Activated naive CD8-positive, alpha-beta T cell treated with anti-CD3 and anti-CD28 coated beads for 36 hours (primary cell): ENCODE measurements at regions not wholly inside any gene's neighbourhood (a gene's known extent, or its start where the extent isn't known, plus 50 kb on each side); places are given as distances from the start of the nearest gene placed in this dataset.

ENCODE experiments used
- DNase-seq: peaks from one replicate; pipeline ENCODE4 v3.0.0; 2021
- H3K27ac Mint-ChIP-seq: one replicate; pipeline ENCODE4 v1.8.0; 2022; ENCODE audit warnings: mild to moderate bottlenecking, moderate library complexity, mixed read lengths
- H3K27me3 Mint-ChIP-seq: one replicate; pipeline ENCODE4 v1.8.0; 2022; ENCODE audit warnings: mild to moderate bottlenecking, mixed read lengths
- H3K36me3 Mint-ChIP-seq: one replicate; pipeline ENCODE4 v1.8.0; 2021; ENCODE audit warnings: mild to moderate bottlenecking, mixed read lengths
- H3K4me1 Mint-ChIP-seq: one replicate; pipeline ENCODE4 v1.8.0; 2021; ENCODE audit warnings: mixed read lengths
- H3K4me3 Mint-ChIP-seq: one replicate; pipeline ENCODE4 v1.8.0; 2022; ENCODE audit warnings: mild to moderate bottlenecking, moderate library complexity, mixed read lengths
- H3K9me3 Mint-ChIP-seq: one replicate; pipeline ENCODE4 v1.8.0; 2022; ENCODE audit warnings: mixed read lengths

DNA sequence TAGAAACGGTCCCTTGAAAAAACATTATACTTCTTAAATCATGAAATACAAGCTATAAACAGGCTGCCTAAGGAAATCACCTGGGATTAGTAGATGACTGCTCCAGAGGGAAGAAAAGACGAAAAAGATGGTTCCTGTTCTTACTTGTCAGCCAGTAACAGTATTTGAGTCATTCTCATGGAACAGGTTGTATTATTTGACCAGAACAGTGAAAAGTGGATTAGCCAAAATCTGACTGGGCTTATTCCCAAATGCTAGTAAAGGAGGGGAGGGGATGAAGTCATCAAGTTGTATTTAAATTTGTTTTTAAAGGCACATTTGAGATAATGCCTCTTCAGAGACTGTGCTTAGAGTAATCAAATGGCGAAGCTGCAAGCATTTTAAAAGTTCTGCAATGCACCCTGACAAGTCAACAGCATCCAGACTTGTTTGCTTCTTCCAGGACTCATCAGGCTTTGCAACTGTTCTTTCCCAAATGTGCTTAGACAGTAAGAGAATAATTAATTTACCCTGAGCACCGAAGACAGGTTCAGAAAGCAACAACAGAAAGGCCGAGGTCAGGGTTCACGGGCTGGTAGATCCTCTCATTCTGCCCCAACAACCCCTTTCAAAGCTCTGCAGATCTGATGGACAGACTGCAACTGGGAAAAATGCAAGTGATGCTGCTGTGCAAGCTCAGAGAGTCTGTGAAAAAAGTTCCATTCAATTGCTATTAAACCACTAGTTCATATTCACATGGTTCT, 800.6 kb downstream of the KCTD16 start:
- H3K4me3 Mint-ChIP-seq, result no peak overlapping the region
- H3K4me1 Mint-ChIP-seq, result no peaks in the 10 kb centered on the region
- H3K27ac Mint-ChIP-seq, result no peak overlapping the region
- peaks cover 1% of the 10 kb centered on the region for H3K36me3 Mint-ChIP-seq
- peaks cover 7% of the 10 kb centered on the region for H3K9me3 Mint-ChIP-seq
- H3K27me3 Mint-ChIP-seq, result no peaks in the 10 kb centered on the region
- no peak for DNase-seq

DNA sequence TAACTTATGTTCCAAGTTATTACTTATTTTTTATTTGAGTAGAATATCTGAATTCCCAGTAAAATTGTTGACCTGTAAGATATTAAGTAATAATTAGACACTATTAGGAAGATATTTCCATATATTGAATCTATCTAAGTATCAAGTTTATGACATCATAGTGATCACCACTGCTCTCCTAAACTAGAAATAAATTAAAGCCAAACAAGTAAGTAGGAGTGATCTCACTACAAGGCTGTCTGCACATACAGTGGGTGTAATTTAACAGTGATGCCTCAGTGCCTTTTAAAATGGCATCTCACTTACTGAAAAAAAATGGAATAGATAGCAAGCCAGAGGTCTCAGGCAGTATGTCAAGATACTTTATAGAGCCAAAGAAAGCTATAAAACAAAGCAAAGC, 789.6 kb downstream of the KCTD16 start:
- no peaks in the 10 kb centered on the region for H3K4me1 Mint-ChIP-seq
- no peak overlapping the region for H3K4me3 Mint-ChIP-seq
- no peaks in the 10 kb centered on the region for H3K27me3 Mint-ChIP-seq
- no peaks in the 10 kb centered on the region for H3K36me3 Mint-ChIP-seq
- H3K9me3 Mint-ChIP-seq, result no peaks in the 10 kb centered on the region
- no peak for DNase-seq
- no peak overlapping the region for H3K27ac Mint-ChIP-seq

DNA sequence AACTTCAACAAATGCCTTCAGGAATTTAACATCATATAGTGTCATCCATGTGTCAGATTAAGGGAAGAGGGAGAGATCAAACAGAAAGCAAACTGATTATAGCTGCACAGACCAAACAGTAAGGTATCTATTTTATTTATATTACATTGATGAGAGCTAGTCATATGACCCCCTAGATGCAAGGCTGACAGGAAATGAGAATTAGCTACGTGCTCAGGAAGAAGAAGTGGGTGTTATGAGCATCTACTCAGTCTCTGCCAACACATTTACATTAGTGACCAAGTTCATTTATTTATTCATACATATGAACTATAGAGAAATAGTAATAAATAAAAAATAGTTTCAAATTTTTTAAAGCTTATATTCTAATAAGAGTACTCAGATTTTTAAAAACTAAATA, 787.3 kb downstream of the KCTD16 start:
- no peak for DNase-seq
- H3K4me1 Mint-ChIP-seq, result no peaks in the 10 kb centered on the region
- no peak overlapping the region for H3K4me3 Mint-ChIP-seq
- no peak overlapping the region for H3K27ac Mint-ChIP-seq
- H3K27me3 Mint-ChIP-seq, result no peaks in the 10 kb centered on the region
- H3K9me3 Mint-ChIP-seq, result no peaks in the 10 kb centered on the region
- H3K36me3 Mint-ChIP-seq, result no peaks in the 10 kb centered on the region

DNA sequence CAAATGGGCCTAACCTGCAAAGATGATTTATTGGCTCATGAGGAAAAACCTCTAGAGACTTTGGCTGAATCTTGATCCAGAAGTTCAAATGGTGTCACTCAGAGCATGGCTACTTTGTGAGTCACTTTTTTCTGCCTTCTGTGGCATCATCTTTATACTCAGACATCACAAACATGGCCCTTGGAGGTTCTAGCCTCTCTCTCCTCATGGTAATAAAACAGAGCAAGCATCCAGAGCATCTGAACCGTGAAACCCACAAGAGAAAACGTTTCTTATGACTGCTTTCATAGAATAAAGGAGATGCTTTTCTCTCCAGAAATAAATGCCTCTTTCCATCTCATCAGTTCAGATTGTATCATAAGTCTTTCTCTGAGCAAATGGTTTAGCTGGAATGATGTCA, 780.3 kb downstream of the KCTD16 start:
- Mint-ChIP-seq H3K4me3 (no peak overlapping the region), H3K9me3 (no peaks in the 10 kb centered on the region), H3K4me1 (no peaks in the 10 kb centered on the region), H3K36me3 (no peaks in the 10 kb centered on the region), H3K27ac (no peak overlapping the region), H3K27me3 (no peaks in the 10 kb centered on the region)
- DNase-seq, result no peak

DNA sequence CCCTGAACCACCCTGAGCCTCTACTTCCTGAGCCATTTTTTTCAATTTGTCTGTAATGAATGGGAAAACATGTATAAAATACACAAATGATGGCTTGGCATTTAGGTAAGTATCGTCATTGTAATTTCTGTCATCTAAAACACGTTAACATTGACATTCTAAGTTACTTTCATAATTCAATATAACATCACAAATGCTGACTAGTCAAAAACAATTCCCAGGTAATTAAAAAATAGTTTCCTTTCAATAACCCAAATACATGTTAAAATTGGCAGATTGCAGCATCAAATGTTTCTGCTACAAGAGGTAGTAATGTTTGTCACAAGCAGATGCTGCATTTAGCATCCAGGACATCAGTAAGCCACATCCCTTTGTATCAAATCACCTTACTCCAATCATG, 776.4 kb downstream of the KCTD16 start:
- Mint-ChIP-seq H3K36me3 (no peaks in the 10 kb centered on the region), H3K4me3 (no peak overlapping the region), H3K9me3 (peaks cover 3% of the 10 kb centered on the region), H3K4me1 (no peaks in the 10 kb centered on the region), H3K27ac (no peak overlapping the region), H3K27me3 (no peaks in the 10 kb centered on the region)
- DNase-seq, result no peak

DNA sequence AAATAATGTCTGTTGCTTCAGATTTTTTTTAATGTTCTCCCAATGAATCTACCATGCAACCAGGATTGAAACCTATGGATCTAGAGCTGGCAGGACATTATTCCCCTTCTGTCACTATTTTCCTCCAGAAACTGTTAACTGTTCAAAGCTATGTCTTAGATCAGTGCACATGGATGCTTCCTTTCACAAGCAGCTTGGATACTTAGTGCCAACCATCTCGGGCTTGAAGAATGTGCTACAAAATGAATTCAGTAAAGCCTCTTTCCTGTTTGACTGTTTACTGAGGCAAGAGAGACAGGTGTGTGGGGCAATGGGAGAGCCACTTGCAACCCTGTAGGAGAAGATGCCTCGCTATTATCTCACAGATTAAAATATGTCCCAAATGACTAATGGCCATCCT, 774.8 kb downstream of the KCTD16 start:
- peaks cover 3% of the 10 kb centered on the region for H3K9me3 Mint-ChIP-seq
- H3K27me3 Mint-ChIP-seq, result no peaks in the 10 kb centered on the region
- no peak overlapping the region for H3K27ac Mint-ChIP-seq
- no peak overlapping the region for H3K4me3 Mint-ChIP-seq
- no peaks in the 10 kb centered on the region for H3K4me1 Mint-ChIP-seq
- H3K36me3 Mint-ChIP-seq, result no peaks in the 10 kb centered on the region
- DNase-seq, result no peak

DNA sequence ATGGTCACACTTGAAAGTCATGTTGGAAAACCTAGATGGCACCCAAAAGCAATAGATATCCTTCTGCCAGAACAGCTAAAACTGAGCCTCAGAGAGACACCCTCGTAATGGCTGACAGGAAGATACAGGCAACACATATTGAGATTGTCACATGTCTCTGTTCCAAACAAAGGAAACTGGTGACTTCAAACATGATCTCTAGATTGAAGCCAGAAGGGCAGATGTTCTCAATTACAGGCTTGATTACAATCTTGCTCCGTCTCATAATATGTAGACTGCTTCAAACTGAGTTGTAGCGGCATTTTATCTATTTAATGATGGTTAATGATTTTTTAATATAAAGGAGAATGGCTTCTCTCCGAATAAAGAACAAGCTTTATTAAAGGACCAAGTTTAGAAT, 774.3 kb downstream of the KCTD16 start:
- no peaks in the 10 kb centered on the region for H3K4me1 Mint-ChIP-seq
- H3K27ac Mint-ChIP-seq, result no peak overlapping the region
- H3K27me3 Mint-ChIP-seq, result no peaks in the 10 kb centered on the region
- no peak overlapping the region for H3K4me3 Mint-ChIP-seq
- H3K9me3 Mint-ChIP-seq, result peaks cover 4% of the 10 kb centered on the region
- DNase-seq, result no peak
- no peaks in the 10 kb centered on the region for H3K36me3 Mint-ChIP-seq

DNA sequence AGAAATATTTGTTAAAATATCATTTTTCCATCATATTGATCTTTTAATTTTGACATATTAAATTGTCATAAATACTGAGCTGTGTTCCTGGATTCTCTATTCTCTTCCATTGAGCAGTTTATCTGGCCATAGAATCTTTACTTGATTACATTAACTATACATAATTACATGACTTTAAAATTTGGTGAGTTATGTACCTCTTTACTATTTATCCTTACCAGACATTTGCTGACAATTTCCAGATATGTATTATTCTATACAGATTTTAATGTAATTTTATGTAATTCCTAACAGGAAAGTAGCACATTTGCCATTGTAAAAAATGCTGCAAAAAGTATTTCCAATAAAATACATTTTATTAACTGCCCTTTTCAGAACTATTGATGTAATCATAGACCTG, 770.3 kb downstream of the KCTD16 start:
- Mint-ChIP-seq H3K36me3 (no peaks in the 10 kb centered on the region), H3K4me1 (no peaks in the 10 kb centered on the region), H3K27ac (no peak overlapping the region), H3K9me3 (peaks cover 10% of the 10 kb centered on the region), H3K4me3 (no peak overlapping the region), H3K27me3 (no peaks in the 10 kb centered on the region)
- no peak for DNase-seq

DNA sequence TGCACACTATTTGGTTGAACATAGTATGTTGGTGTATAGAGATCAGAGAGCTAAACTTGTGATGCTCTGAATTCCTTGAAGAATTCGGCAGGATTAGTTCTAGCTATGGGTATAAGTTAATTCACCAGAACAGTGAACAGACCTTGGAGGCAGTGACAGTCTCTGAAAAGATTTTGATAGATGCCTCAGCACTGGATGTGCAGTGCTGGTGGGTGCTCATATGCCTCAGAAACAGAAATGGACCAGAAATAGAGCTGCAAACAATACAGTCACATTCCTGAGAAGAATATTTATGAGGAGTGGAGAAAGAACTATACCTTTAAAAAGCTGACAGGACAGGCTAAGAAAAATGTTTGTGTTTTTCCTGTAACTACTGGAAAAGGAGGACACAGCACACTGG, 747.7 kb downstream of the KCTD16 start:
- H3K4me1 Mint-ChIP-seq, result no peaks in the 10 kb centered on the region
- H3K36me3 Mint-ChIP-seq, result no peaks in the 10 kb centered on the region
- H3K27ac Mint-ChIP-seq, result no peak overlapping the region
- no peak overlapping the region for H3K4me3 Mint-ChIP-seq
- no peak for DNase-seq
- no peaks in the 10 kb centered on the region for H3K27me3 Mint-ChIP-seq
- peaks cover 2% of the 10 kb centered on the region for H3K9me3 Mint-ChIP-seq

DNA sequence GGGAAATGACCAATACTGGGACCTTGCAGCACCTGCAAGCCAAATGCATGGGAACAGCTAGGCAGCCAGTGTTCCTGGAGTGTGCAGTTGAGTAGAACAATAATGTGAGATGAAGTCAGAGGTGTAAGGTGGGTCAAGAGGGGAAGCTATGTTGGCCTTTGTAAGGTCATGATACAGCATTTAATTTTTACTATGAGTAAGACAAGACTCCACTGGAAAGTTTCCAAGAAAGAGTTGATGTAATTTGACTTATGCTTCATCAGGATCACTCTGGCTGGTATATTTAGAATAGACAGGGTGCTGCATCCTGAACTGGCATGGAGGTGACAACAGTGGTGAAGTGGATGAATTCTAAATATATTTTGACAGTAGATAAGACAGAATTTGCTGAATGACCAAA, 744.8 kb downstream of the KCTD16 start:
- no peak for DNase-seq
- Mint-ChIP-seq H3K27ac (no peak overlapping the region), H3K9me3 (peaks cover 7% of the 10 kb centered on the region), H3K4me3 (no peak overlapping the region), H3K4me1 (no peaks in the 10 kb centered on the region), H3K27me3 (no peaks in the 10 kb centered on the region), H3K36me3 (no peaks in the 10 kb centered on the region)

DNA sequence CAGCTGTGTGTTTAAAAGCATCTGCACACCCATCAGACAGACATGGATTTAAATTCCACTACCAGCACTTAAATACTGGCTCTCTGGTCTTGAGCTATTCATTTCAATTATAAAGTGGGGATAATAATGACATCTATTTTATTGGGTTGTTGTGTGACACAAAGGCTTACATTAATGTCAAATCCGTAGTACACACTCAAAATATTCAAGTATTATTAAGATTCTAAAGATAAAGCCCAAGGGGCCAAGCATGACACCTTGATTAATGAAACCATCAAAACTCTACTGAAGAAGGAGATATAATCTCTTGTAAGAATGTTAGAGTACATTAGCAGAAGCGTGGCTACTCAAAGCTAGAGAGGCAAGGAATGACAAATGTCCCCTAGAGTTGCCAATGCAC, 743.0 kb downstream of the KCTD16 start:
- no peak overlapping the region for H3K4me3 Mint-ChIP-seq
- peaks cover 9% of the 10 kb centered on the region for H3K9me3 Mint-ChIP-seq
- no peak overlapping the region for H3K27ac Mint-ChIP-seq
- H3K4me1 Mint-ChIP-seq, result no peaks in the 10 kb centered on the region
- H3K27me3 Mint-ChIP-seq, result no peaks in the 10 kb centered on the region
- no peak for DNase-seq
- H3K36me3 Mint-ChIP-seq, result no peaks in the 10 kb centered on the region

DNA sequence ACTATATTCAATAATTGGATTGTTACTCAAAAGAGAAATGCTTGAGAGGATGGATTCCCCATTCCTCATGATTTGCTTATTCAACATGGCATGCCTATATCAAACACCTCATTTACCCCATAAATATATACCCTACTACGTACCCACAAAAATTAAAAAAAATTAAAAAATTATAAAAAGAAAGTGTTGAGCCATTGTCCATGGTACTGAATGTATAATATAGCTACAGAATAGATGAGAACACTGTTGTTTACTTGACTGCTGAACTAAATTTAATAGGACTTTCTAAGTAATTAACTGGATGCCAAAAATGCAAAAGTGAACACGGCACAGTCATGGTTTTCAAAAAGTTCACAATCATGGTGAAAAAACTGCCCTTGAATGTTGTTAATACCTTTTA, 725.8 kb downstream of the KCTD16 start:
- DNase-seq, result no peak
- no peaks in the 10 kb centered on the region for H3K27me3 Mint-ChIP-seq
- no peaks in the 10 kb centered on the region for H3K36me3 Mint-ChIP-seq
- H3K27ac Mint-ChIP-seq, result no peak overlapping the region
- H3K4me1 Mint-ChIP-seq, result no peaks in the 10 kb centered on the region
- no peak overlapping the region for H3K4me3 Mint-ChIP-seq
- H3K9me3 Mint-ChIP-seq, result peaks cover 16% of the 10 kb centered on the region

DNA sequence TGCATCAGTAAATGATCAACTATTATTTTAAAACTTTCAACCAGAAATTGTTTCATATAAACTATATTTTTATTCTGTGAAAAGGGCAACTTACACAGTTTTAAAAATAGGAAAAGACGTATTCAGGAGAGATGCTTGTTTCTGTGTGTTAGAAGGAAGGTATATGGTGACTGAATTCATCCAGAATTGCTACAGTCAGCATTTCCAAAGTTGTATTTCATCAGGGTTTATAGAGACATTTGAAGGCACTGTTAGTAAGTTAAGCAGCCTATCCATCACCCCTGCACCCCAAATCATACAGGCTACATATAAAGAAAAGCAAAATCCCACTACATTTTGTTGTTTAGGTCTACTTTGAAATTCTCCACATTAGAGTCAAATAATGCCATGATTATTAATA, 716.0 kb downstream of the KCTD16 start:
- Mint-ChIP-seq H3K27ac (no peak overlapping the region), H3K4me3 (no peak overlapping the region), H3K4me1 (no peaks in the 10 kb centered on the region), H3K27me3 (no peaks in the 10 kb centered on the region), H3K36me3 (no peaks in the 10 kb centered on the region), H3K9me3 (peaks cover 3% of the 10 kb centered on the region)
- DNase-seq, result no peak

DNA sequence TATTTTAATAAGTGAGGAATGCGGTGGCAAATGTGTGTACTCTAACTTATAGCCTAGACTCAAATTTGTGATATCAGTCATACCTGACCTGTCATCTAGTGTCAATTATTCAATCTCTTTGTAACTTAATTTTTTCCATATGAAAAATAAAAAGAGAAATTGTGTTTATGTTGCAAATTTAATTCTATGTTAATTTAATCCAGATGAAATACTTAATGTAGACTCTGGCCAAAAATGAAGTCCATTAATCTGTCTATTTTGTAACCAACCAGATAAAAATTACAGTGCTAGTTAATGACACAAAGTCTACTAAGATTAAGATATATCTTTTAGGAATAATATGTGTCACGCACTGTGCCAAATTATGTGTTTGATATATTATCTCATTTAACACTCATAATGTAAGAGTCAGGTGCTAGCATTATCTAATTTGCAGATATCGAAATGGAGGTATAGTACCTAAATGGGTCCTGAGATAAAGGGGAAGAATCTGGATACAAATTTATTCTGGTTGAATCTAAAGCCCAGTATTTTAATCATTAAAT, 712.1 kb downstream of the KCTD16 start:
- Mint-ChIP-seq H3K27me3 (no peaks in the 10 kb centered on the region), H3K27ac (no peak overlapping the region), H3K9me3 (peaks cover 4% of the 10 kb centered on the region), H3K4me3 (no peak overlapping the region), H3K4me1 (no peaks in the 10 kb centered on the region), H3K36me3 (no peaks in the 10 kb centered on the region)
- DNase-seq, result no peak

DNA sequence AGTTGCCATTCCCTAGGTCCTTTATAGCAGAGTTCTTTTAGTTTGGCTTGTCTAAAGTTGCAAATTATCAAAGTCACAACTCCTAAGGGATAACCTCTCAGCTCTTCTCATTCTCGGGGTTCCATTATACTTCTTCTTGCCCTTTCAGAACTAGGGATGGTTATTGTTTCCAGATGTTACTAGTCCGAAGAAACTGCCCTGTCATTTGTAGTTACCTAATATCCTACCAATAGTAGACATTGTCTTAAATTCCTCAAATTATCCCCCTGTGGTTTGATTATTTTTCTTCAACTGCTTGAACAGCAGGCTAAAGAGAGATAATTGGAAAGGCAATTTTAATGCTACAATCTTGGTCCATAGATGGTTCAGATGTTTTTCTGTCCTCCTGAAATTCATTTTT, 709.8 kb downstream of the KCTD16 start:
- Mint-ChIP-seq H3K9me3 (peaks cover 4% of the 10 kb centered on the region), H3K4me1 (no peaks in the 10 kb centered on the region), H3K36me3 (no peaks in the 10 kb centered on the region), H3K27ac (no peak overlapping the region), H3K4me3 (no peak overlapping the region), H3K27me3 (no peaks in the 10 kb centered on the region)
- no peak for DNase-seq

DNA sequence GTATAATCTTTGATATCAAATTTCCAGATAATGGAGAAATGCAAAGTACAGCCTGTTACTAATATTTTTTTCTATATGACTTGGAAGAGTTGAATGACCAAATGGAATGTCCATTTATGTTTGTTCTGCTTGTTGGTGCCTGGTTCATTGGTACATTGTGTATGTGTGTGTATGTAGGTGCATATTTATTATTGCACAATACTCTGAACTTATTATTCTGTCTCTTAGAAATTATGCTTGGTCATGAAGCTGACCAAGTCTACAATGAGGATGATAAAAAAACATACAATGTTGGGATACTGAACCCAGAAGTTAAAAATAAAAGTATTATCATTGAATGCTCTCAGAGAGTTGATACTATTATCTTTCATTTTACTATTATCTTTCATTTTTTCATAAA, 706.3 kb downstream of the KCTD16 start:
- no peak for DNase-seq
- Mint-ChIP-seq H3K27ac (no peak overlapping the region), H3K4me3 (no peak overlapping the region), H3K4me1 (no peaks in the 10 kb centered on the region), H3K27me3 (no peaks in the 10 kb centered on the region), H3K9me3 (peaks cover 6% of the 10 kb centered on the region), H3K36me3 (no peaks in the 10 kb centered on the region)
